Endothelial cell of umbilical vein (primary cell): ENCODE measurements at regions not wholly inside any gene's neighbourhood (a gene's known extent, or its start where the extent isn't known, plus 50 kb on each side); places are given as distances from the start of the nearest gene placed in this dataset.
"Not testable (repeated sequence)": the region's sequence is repeated elsewhere in the genome, so short reads cannot be mapped to it uniquely, and the experiment has no call there.

Experiments
- BruUV-seq: library from RNA; stranded (reverse); fragments of 400-500 nt; replicated peaks from 2 replicates; lab custom pipeline; 2021; lab: Mats Ljungman, UMichigan
- CTCF ChIA-PET: fragments of 300-600, 350-600 bp; sonication (Branson Sonifier 250); formaldehyde crosslinking; loops from one replicate; lab custom pipeline; 2021; ENCODE audit warnings: antibody characterized with exemption, inconsistent platforms; lab: Charles Lee
- POLR2A ChIA-PET: fragments of 300-600, 350-600 bp; sonication (Branson Sonifier 250); formaldehyde crosslinking; loops from one replicate; lab custom pipeline; 2021; ENCODE audit warnings: antibody characterized with exemption, inconsistent platforms; lab: Charles Lee
- DNase-seq: peaks from one replicate; pipeline ENCODE4 v3.0.0-alpha.2; 2011; ENCODE audit warnings: low read depth, low spot score
- FAIRE-seq: peaks from 2 replicates; lab custom pipeline; 2011; peaks lifted over from hg19 to GRCh38; lab: Jason Lieb, UNC
- H2AFZ ChIP-seq: 2 replicates; pipeline ENCODE4 v1.6.0; 2012; ENCODE audit warnings: low read depth, low read length, control low read depth, inconsistent platforms
- H3K27ac ChIP-seq: 2 replicates; pipeline ENCODE4 v1.5.1; 2011; ENCODE audit warnings: low read depth, mild to moderate bottlenecking, control low read depth, low read length, moderate library complexity; ENCODE audit not compliant: insufficient read depth
- H3K27me3 ChIP-seq, 2 experiments: 2 replicates each; pipeline versions ENCODE4 v1.6.0 to v1.6.1; 2011; ENCODE audit warnings: low read length in 2 of 2, mixed read lengths in 1 of 2; ENCODE audit not compliant: control insufficient read depth in 2 of 2, insufficient read depth in 2 of 2
- H3K36me3 ChIP-seq, 2 experiments: 2 replicates in 1 of 2; 3 replicates in 1 of 2; pipeline ENCODE4 v1.5.1; 2011; ENCODE audit warnings: low read length in 2 of 2, mild to moderate bottlenecking in 1 of 2, moderate library complexity in 1 of 2; ENCODE audit not compliant: control insufficient read depth in 2 of 2, insufficient read depth in 2 of 2; ENCODE audit errors: extremely low read depth in 1 of 2
- H3K4me1 ChIP-seq: 3 replicates; pipeline ENCODE4 v1.5.1; 2011; ENCODE audit warnings: mild to moderate bottlenecking, low read length; ENCODE audit not compliant: control insufficient read depth, insufficient read depth; ENCODE audit errors: extremely low read depth
- H3K4me2 ChIP-seq: 2 replicates; pipeline ENCODE4 v1.6.1; 2011; ENCODE audit warnings: low read length, control low read depth, mixed read lengths; ENCODE audit not compliant: insufficient read depth
- H3K4me3 ChIP-seq, 3 experiments: fragments of 200-600 bp in 1 of 3; sonication (generic), shearing (Covaris generic) in 1 of 3; replicated peaks in 1 of 3; 2 replicates each; pipeline ENCODE4 v1.5.1; 2011 to 2016; ENCODE audit warnings: control low read depth in 3 of 3, low read length in 3 of 3, mild to moderate bottlenecking in 2 of 3, inconsistent platforms in 1 of 3, low read depth in 1 of 3, moderate library complexity in 1 of 3; ENCODE audit not compliant: insufficient read depth in 1 of 3
- H3K79me2 ChIP-seq: 2 replicates; pipeline ENCODE4 v1.6.0; 2012; ENCODE audit warnings: low read length, inconsistent platforms; ENCODE audit not compliant: control insufficient read depth, insufficient read depth
- H3K9ac ChIP-seq: replicated peaks from 2 replicates; pipeline ENCODE3; 2011; ENCODE audit warnings: low read length, control low read depth; ENCODE audit not compliant: insufficient read depth; ENCODE audit errors: extremely low read depth
- H3K9me1 ChIP-seq: replicated peaks from 3 replicates; pipeline ENCODE4 v1.6.0; 2011; ENCODE audit warnings: mild to moderate bottlenecking, low read length; ENCODE audit not compliant: control insufficient read depth, insufficient read depth; ENCODE audit errors: extremely low read depth
- H3K9me3 ChIP-seq: replicated peaks from 2 replicates; pipeline ENCODE4 v1.5.1; 2012; ENCODE audit warnings: low read length, inconsistent platforms; ENCODE audit not compliant: control insufficient read depth, insufficient read depth
- H4K20me1 ChIP-seq: replicated peaks from 2 replicates; pipeline ENCODE3; 2011; ENCODE audit warnings: mild to moderate bottlenecking, low read length; ENCODE audit not compliant: control insufficient read depth, insufficient read depth; ENCODE audit errors: extremely low read depth
- EZH2 ChIP-seq: IDR thresholded peaks from 2 replicates; pipeline ENCODE4 v1.6.1; 2012; ENCODE audit warnings: borderline replicate concordance, low read depth, mild to moderate bottlenecking, moderate library complexity, low read length, inconsistent platforms; ENCODE audit not compliant: severe bottlenecking
- FOS ChIP-seq: IDR thresholded peaks from 2 replicates; pipeline ENCODE4 v1.6.1; 2011; ENCODE audit warnings: mild to moderate bottlenecking, low read length, moderate library complexity, borderline replicate concordance; ENCODE audit not compliant: insufficient read depth
- GATA2 ChIP-seq: IDR thresholded peaks from 2 replicates; pipeline ENCODE4 v1.7.0; 2011; ENCODE audit warnings: low read depth, mild to moderate bottlenecking, moderate library complexity, mixed read lengths, low read length; ENCODE audit not compliant: insufficient read length, insufficient read depth
- JUN ChIP-seq: IDR thresholded peaks from 2 replicates; pipeline ENCODE4 v1.6.1; 2011; ENCODE audit warnings: borderline replicate concordance, low read depth; ENCODE audit not compliant: insufficient read length, insufficient read depth
- MYC ChIP-seq: IDR thresholded peaks from one replicate; pipeline ENCODE4 v1.6.1; 2011; ENCODE audit warnings: mild to moderate bottlenecking, low read depth, low read length
- POLR2A ChIP-seq: IDR thresholded peaks from 2 replicates; pipeline ENCODE4 v1.6.1; 2012; ENCODE audit warnings: low read depth, mild to moderate bottlenecking, control low read depth, low read length
- POLR2AphosphoS5 ChIP-seq: IDR thresholded peaks from 2 replicates; pipeline ENCODE4 v1.6.1; 2012; ENCODE audit warnings: low read depth, mild to moderate bottlenecking, control low read depth, low read length, moderate library complexity; ENCODE audit not compliant: insufficient read depth
- dilution Hi-C: fragments of 300-500 bp; cut with MboI; formaldehyde crosslinking; loops from one replicate; pipeline ENCODE4 v1.15.0; 2019; ENCODE audit warnings: low sequenced_read_pairs; ENCODE audit not compliant: extremely low pct_ligation_motif_present
- intact Hi-C: fragments of 100-400 bp; cut with micrococcal nuclease; formaldehyde crosslinking; loops from one replicate; pipeline ENCODE4 v1.10.0; 2022
- TF ChIP-seq, protein P1 (sequence below), 2 donors: IDR thresholded peaks; 1 replicate in 1 of 2; 2 replicates in 1 of 2; pipeline ENCODE4 v1.5.1; 2011; ENCODE audit warnings: low read length in 2 of 2, mild to moderate bottlenecking in 2 of 2, moderate library complexity in 2 of 2, control low read depth in 1 of 2, inconsistent platforms in 1 of 2, low read depth in 1 of 2; ENCODE audit not compliant: insufficient read depth in 1 of 2; ENCODE audit errors: extremely low read depth in 1 of 2
- TF ChIP-seq, protein P2 (sequence below): IDR thresholded peaks from 2 replicates; pipeline ENCODE4 v1.6.1; 2011; ENCODE audit not compliant: insufficient read depth, insufficient read length

DNA sequence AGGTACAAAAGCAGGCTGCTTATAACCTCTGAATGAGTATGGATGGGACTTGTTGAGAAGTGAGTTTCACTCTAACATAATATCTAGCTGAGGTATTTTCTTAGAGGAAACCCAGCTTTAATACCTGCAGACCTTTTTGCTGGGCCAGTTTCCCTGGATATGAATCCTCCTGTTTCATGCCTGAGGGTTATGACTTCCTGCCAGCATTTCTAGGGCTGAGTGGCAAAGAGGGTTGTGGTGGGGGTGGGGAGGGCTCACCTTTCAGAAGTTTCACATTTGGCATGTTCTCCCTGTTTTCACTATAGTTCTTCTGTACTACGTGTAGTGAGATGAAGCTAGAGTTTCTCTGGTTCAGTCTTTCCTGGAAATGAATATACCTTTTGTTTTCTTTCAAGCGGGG lies 73.7 kb downstream of the LACC1 start:
- no peak overlapping the region for H3K4me2 ChIP-seq
- H3K27ac ChIP-seq = no peak overlapping the region
- H3K9me1 ChIP-seq = no peaks in the 10 kb centered on the region
- H3K4me1 ChIP-seq = no peaks in the 10 kb centered on the region
- POLR2A ChIA-PET = no interaction called here
- no TSS peak for BruUV-seq
- no peak overlapping the region for H3K4me3 ChIP-seq
- H3K9ac ChIP-seq = no peak overlapping the region
- CTCF ChIA-PET = no interaction called here
- intact Hi-C loops (no loop called here), dilution Hi-C loops (no loop called here)
- no peaks in the 10 kb centered on the region for H3K36me3 ChIP-seq
- no peak overlapping the region for H2AFZ ChIP-seq
- DNase-seq (no peak), FAIRE-seq (no peak)
- TF ChIP-seq GATA2 = no peak
- no peak for TF ChIP-seq EZH2
- TF ChIP-seq, protein P1, sequence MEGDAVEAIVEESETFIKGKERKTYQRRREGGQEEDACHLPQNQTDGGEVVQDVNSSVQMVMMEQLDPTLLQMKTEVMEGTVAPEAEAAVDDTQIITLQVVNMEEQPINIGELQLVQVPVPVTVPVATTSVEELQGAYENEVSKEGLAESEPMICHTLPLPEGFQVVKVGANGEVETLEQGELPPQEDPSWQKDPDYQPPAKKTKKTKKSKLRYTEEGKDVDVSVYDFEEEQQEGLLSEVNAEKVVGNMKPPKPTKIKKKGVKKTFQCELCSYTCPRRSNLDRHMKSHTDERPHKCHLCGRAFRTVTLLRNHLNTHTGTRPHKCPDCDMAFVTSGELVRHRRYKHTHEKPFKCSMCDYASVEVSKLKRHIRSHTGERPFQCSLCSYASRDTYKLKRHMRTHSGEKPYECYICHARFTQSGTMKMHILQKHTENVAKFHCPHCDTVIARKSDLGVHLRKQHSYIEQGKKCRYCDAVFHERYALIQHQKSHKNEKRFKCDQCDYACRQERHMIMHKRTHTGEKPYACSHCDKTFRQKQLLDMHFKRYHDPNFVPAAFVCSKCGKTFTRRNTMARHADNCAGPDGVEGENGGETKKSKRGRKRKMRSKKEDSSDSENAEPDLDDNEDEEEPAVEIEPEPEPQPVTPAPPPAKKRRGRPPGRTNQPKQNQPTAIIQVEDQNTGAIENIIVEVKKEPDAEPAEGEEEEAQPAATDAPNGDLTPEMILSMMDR (IDR thresholded peaks at IDR 0.05; ENCODE audit: extremely low read depth in 1 of 2, insufficient read depth in 1 of 2, low read depth in 1 of 2, low read length in 2 of 2) = no peak
- no peak for TF ChIP-seq FOS
- TF ChIP-seq JUN = no peak
- TF ChIP-seq POLR2AphosphoS5 = no peak
- no peak for TF ChIP-seq POLR2A
- TF ChIP-seq, protein P2, sequence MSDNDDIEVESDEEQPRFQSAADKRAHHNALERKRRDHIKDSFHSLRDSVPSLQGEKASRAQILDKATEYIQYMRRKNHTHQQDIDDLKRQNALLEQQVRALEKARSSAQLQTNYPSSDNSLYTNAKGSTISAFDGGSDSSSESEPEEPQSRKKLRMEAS = no peak
- no peak for TF ChIP-seq MYC
- H3K27me3 ChIP-seq = peaks cover 3 to 7% of the 10 kb centered on the region in 2 experiments
- H4K20me1 ChIP-seq = no peaks in the 10 kb centered on the region
- H3K9me3 ChIP-seq = no peaks in the 10 kb centered on the region
- H3K79me2 ChIP-seq = no peaks in the 10 kb centered on the region

DNA sequence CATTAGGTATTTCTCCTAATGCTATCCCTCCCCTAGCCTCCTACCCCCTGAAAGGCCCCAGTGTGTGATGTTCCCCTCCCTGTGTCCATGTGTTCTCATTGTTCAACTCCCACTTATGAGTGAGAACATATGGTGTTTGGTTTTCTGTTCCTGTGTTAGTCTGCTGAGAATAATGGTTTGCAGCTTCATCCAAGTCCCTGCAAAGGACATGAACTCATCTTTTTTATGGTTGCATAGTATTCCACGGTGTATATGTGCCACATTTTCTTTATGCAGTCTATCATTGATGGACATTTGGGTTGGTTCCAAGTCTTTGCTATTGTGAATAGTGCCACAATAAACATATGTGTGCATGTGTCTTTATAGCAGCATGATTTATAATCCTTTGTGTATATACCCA lies 77.3 kb downstream of the LACC1 start:
- intact Hi-C loops, H3K27me3 ChIP-seq, H3K9me3 ChIP-seq, CTCF ChIA-PET, H3K4me2 ChIP-seq, DNase-seq, H3K4me1 ChIP-seq, H3K4me3 ChIP-seq, H3K9me1 ChIP-seq, FAIRE-seq, H3K27ac ChIP-seq, H4K20me1 ChIP-seq, H3K36me3 ChIP-seq, H2AFZ ChIP-seq, dilution Hi-C loops, H3K9ac ChIP-seq, BruUV-seq, H3K79me2 ChIP-seq: not testable (repeated sequence)
- POLR2A ChIA-PET = interaction anchor here (0.6 kb wide), 2 partner anchors 45 to 480 kb away, joined by 3 to 5 read pairs; no protein-coding TSS in a partner anchor
